Endodermal cell (in vitro differentiated cells): ENCODE measurements at regions not wholly inside any gene's neighbourhood (a gene's known extent, or its start where the extent isn't known, plus 50 kb on each side); places are given as distances from the start of the nearest gene placed in this dataset.

Experiments used
- DNase-seq: peaks from one replicate; pipeline ENCODE4 v3.0.0-alpha.2; 2017
- H3K27ac ChIP-seq: 2 replicates; pipeline ENCODE4 v1.5.1; 2013; ENCODE audit warnings: mild to moderate bottlenecking, low read depth, low read length, moderate library complexity
- H3K27me3 ChIP-seq: 2 replicates; pipeline ENCODE4 v1.6.1; 2013; ENCODE audit warnings: mild to moderate bottlenecking, low read length, moderate library complexity; ENCODE audit not compliant: insufficient read depth, control insufficient read depth, poor library complexity, severe bottlenecking
- H3K36me3 ChIP-seq: 2 replicates; pipeline ENCODE4 v1.7.0; 2013; ENCODE audit warnings: mild to moderate bottlenecking, low read length, moderate library complexity; ENCODE audit not compliant: control insufficient read depth, insufficient read depth
- H3K4me1 ChIP-seq: one replicate; pipeline ENCODE4 v1.7.0; 2013; ENCODE audit warnings: low read length; ENCODE audit not compliant: control insufficient read depth, insufficient read depth
- H3K4me3 ChIP-seq: 2 replicates; pipeline ENCODE4 v1.5.1; 2013; ENCODE audit warnings: mild to moderate bottlenecking, low read length, moderate library complexity
- H3K9ac ChIP-seq: 2 replicates; pipeline ENCODE4 v1.6.1; 2013; ENCODE audit warnings: mild to moderate bottlenecking, low read length, moderate library complexity; ENCODE audit not compliant: poor library complexity, severe bottlenecking; ENCODE audit errors: extremely low read depth
- H3K9me3 ChIP-seq: 2 replicates; pipeline ENCODE4 v1.6.1; 2013; ENCODE audit warnings: mild to moderate bottlenecking, low read length, moderate library complexity; ENCODE audit not compliant: control insufficient read depth
- H3K27ac Mint-ChIP-seq: 2 replicates; pipeline ENCODE4 v1.8.0; 2020; ENCODE audit warnings: mixed read lengths
- H3K27me3 Mint-ChIP-seq: 2 replicates; pipeline ENCODE4 v1.8.0; 2021; ENCODE audit warnings: mild to moderate bottlenecking, mixed read lengths; ENCODE audit not compliant: insufficient read depth
- H3K36me3 Mint-ChIP-seq: 2 replicates; pipeline ENCODE4 v1.8.0; 2020; ENCODE audit warnings: low read depth, mixed read lengths
- H3K4me1 Mint-ChIP-seq: 2 replicates; pipeline ENCODE4 v1.8.0; 2020; ENCODE audit warnings: mixed read lengths
- H3K4me3 Mint-ChIP-seq: 2 replicates; pipeline ENCODE4 v1.8.0; 2020; ENCODE audit warnings: mild to moderate bottlenecking, moderate library complexity, mixed read lengths
- H3K9me3 Mint-ChIP-seq: 2 replicates; pipeline ENCODE4 v1.8.0; 2020; ENCODE audit warnings: mild to moderate bottlenecking, mixed read lengths
- WGBS, 2 experiments: methylation state at CpG; one replicate each; pipeline versions ENCODE4 v1.1.5 to v1.1.7; 2013; ENCODE audit warnings: missing lambda C conversion rate in 2 of 2, mixed read lengths in 1 of 2; ENCODE audit not compliant: insufficient coverage in 1 of 2, insufficient read length in 1 of 2; 5-methylcytosine and 5-hydroxymethylcytosine counted together
- TF ChIP-seq, protein P1 (sequence below): fragments of 200-600 bp; sonication (generic); conservative IDR thresholded peaks from 2 replicates; pipeline ENCODE4 v1.5.0; 2021; ENCODE audit warnings: antibody characterized with exemption, mild to moderate bottlenecking

DNA sequence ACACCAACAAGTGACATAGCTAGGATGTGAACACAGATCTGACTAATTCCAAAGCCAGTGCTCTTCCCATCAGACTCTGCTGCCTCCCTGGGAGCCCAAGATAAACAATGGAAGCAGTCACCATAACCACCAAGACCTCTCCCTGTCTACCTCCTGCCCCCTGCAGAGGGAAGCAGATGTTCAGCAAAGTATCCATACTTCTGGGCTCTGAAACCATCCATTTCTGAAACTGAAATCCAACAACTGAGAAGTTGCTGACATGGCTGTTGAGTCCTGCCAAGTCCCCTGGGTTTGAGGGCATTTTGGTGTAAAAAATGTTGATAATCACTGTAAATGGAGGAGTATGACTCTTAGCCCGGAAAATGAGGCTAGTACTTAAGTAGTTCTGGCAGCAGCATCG lies 102.1 kb downstream of the TYW3 start:
- Mint-ChIP-seq H3K36me3 (no peaks in the 10 kb centered on the region), H3K4me3 (no peak overlapping the region), H3K9me3 (no peaks in the 10 kb centered on the region), H3K27ac (no peak overlapping the region), H3K27me3 (peaks cover 26% of the 10 kb centered on the region), H3K4me1 (peaks cover 11% of the 10 kb centered on the region)
- WGBS, 2 experiments = 92 to 100% methylated on average over 1 to 2 of the region's 2 CpGs
- Histone ChIP-seq H3K4me3 (no peak overlapping the region), H3K9me3 (no peaks in the 10 kb centered on the region), H3K27me3 (no peaks in the 10 kb centered on the region), H3K9ac (no peak overlapping the region), H3K36me3 (no peaks in the 10 kb centered on the region), H3K27ac (no peak overlapping the region), H3K4me1 (peaks cover 3% of the 10 kb centered on the region)
- TF ChIP-seq, protein P1, sequence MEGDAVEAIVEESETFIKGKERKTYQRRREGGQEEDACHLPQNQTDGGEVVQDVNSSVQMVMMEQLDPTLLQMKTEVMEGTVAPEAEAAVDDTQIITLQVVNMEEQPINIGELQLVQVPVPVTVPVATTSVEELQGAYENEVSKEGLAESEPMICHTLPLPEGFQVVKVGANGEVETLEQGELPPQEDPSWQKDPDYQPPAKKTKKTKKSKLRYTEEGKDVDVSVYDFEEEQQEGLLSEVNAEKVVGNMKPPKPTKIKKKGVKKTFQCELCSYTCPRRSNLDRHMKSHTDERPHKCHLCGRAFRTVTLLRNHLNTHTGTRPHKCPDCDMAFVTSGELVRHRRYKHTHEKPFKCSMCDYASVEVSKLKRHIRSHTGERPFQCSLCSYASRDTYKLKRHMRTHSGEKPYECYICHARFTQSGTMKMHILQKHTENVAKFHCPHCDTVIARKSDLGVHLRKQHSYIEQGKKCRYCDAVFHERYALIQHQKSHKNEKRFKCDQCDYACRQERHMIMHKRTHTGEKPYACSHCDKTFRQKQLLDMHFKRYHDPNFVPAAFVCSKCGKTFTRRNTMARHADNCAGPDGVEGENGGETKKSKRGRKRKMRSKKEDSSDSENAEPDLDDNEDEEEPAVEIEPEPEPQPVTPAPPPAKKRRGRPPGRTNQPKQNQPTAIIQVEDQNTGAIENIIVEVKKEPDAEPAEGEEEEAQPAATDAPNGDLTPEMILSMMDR = no peak
- DNase-seq = no peak

DNA sequence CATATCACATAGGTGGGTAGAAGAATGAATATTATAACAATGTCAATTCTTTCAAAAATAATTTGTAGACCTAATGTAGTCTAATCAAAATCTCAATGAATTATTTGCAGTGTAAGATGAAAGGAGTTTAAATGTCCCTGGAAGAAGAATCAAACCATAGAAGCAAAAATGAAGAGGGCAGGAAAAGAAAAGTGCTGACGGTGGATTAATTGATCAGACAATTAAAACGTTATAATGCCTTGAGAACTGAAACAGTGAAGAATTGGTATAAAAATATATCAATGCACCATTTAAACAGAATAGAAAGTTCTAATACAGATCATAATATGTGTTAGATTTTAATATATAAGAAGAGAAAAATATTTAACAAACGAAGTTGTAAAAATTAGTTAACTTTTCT lies 109.8 kb downstream of the TYW3 start:
- H3K27me3 Mint-ChIP-seq = no peaks in the 10 kb centered on the region
- Histone ChIP-seq H3K9ac (no peak overlapping the region), H3K4me1 (no peaks in the 10 kb centered on the region), H3K9me3 (no peaks in the 10 kb centered on the region), H3K27me3 (no peaks in the 10 kb centered on the region), H3K27ac (no peak overlapping the region), H3K4me3 (no peak overlapping the region), H3K36me3 (no peaks in the 10 kb centered on the region)
- no peaks in the 10 kb centered on the region for H3K4me1 Mint-ChIP-seq
- no peaks in the 10 kb centered on the region for H3K9me3 Mint-ChIP-seq
- H3K27ac Mint-ChIP-seq = no peak overlapping the region
- WGBS, 2 experiments = 56% methylated on average over 2 of the region's 3 CpGs; no CpG with 5 or more reads in 1 of the 2 experiments
- no peaks in the 10 kb centered on the region for H3K36me3 Mint-ChIP-seq
- TF ChIP-seq, protein P1 = no peak
- DNase-seq = no peak
- H3K4me3 Mint-ChIP-seq = no peak overlapping the region

DNA sequence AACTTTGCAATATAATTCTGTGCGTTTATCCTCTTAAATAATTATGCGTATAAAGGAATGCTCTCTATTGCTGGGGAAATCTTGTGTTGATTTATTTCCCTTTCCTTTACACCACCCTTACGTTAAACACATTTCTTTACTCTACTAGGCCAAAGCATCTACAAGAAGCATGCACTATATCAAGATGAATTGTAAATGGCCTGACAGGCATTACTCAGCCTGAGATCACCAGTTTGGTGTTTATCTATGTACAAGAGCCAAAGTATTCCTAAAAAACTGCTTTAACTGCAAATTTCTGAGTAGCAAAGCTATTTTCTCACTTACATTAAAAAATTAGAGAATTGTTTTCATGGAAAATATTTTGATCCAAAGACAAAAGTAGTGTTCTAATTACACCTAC lies 114.8 kb downstream of the TYW3 start:
- DNase-seq = no peak
- 88 to 100% methylated on average over 1 of the region's 3 CpGs for WGBS, 2 experiments
- Mint-ChIP-seq H3K4me1 (no peaks in the 10 kb centered on the region), H3K9me3 (no peaks in the 10 kb centered on the region), H3K36me3 (no peaks in the 10 kb centered on the region), H3K27me3 (no peaks in the 10 kb centered on the region), H3K27ac (no peak overlapping the region), H3K4me3 (no peak overlapping the region)
- Histone ChIP-seq H3K4me1 (no peaks in the 10 kb centered on the region), H3K36me3 (no peaks in the 10 kb centered on the region), H3K27ac (no peak overlapping the region), H3K9me3 (no peaks in the 10 kb centered on the region), H3K4me3 (no peak overlapping the region), H3K27me3 (no peaks in the 10 kb centered on the region), H3K9ac (no peak overlapping the region)
- TF ChIP-seq, protein P1 = no peak
